GM12875 (cell line): ENCODE measurements at regions not wholly inside any gene's neighbourhood (a gene's known extent, or its start where the extent isn't known, plus 50 kb on each side); places are given as distances from the start of the nearest gene placed in this dataset.

Source experiments
- H3K4me3 ChIP-seq: one replicate; pipeline ENCODE4 v1.5.1; 2011; ENCODE audit warnings: low read depth, low read length, control low read depth
- CTCF ChIP-seq: IDR thresholded peaks from 2 replicates; pipeline ENCODE4 v1.5.1; 2011; ENCODE audit warnings: low read depth, mild to moderate bottlenecking, control low read depth, inconsistent platforms, low read length, moderate library complexity, borderline replicate concordance; ENCODE audit not compliant: insufficient read depth

- no peak overlapping the region for H3K4me3 ChIP-seq
- no peak for TF ChIP-seq CTCF
These were observed 69.1 kb downstream of the ACKR3 start for GRCh38 chr2:236638707-236639106.

- H3K4me3 ChIP-seq: no peak overlapping the region
- TF ChIP-seq CTCF: no peak
These were observed 70.0 kb downstream of the ACKR3 start for GRCh38 chr2:236639461-236640235.

GRCh38 chr2:236641051-236641726 is 71.6 kb downstream of the ACKR3 start:
- H3K4me3 ChIP-seq: no peak overlapping the region
- no peak for TF ChIP-seq CTCF

GRCh38 chr2:236642125-236642524 is 72.5 kb downstream of the ACKR3 start:
- no peak for TF ChIP-seq CTCF
- no peak overlapping the region for H3K4me3 ChIP-seq

GRCh38 chr2:236642584-236643291 is 73.1 kb downstream of the ACKR3 start:
- H3K4me3 ChIP-seq: no peak overlapping the region
- no peak for TF ChIP-seq CTCF

- no peak overlapping the region for H3K4me3 ChIP-seq
- TF ChIP-seq CTCF: no peak
These were observed 73.9 kb downstream of the ACKR3 start for GRCh38 chr2:236643480-236643879.
